ENCODE measurements at regions not wholly inside any gene's neighbourhood (a gene's known extent, or its start where the extent isn't known, plus 50 kb on each side); places are given as distances from the start of the nearest gene placed in this dataset.

- no peak for DNase-seq (ENCODE audit: low spot score)
Measured at GRCh38 chr6:6376845-6377244, 56.4 kb upstream of the F13A1 start.

GRCh38 chr6:6377621-6378020 is 57.2 kb upstream of the F13A1 start:
- no peak for DNase-seq (ENCODE audit: low spot score)

- no peak for DNase-seq (ENCODE audit: low spot score)
Measured at GRCh38 chr6:6379573-6379972, 59.1 kb upstream of the F13A1 start.

GRCh38 chr6:6384520-6384919 is 64.1 kb upstream of the F13A1 start:
- no peak for DNase-seq (ENCODE audit: low spot score)

- no peak for DNase-seq (ENCODE audit: low spot score)
Measured at GRCh38 chr6:6386010-6386409, 65.5 kb upstream of the F13A1 start.

GRCh38 chr6:6390849-6391602 is 70.6 kb upstream of the F13A1 start:
- DNase-seq (ENCODE audit: low spot score) = no peak

DNA sequence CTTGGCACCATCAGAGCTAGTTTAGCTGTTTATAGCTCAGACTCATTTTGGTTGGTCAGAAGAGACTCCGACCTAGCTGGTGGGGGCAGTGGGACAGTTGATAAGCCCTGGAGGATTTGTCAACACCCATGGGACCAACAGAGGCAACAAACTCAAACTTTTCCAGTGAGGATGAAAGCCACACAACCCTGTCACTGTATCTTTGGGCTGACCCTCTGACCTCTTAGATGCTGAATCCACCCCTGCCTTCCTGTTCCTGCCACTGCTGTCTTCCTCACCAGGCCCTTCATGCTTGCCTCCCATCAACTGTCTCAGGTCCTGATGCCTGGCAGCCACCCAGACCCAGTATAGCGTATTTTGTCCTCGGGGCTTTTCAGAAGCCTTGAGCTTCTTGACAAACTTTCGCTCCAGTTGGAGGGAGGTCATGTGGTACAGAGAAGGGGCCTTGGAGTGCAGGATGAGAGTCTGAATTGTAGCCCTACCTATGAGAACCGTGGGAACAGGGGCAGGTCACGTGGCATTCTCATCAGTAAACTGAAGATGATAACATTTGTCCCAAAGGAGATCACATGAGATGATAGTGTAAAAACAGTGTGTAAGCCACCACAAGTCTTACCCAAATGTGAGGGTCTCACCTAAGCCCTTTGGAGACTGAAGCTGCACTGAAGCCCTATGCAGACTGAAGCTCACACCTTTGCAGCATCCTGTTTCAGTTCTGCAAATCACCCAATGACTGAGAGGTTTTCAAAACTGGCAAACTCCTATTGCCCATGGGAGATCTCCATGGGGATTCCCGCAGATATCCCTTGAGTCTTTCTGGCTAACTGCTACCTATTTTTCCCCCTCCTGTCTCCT is 72.0 kb upstream of the F13A1 start:
- DNase-seq (ENCODE audit: low spot score) = no peak

DNA sequence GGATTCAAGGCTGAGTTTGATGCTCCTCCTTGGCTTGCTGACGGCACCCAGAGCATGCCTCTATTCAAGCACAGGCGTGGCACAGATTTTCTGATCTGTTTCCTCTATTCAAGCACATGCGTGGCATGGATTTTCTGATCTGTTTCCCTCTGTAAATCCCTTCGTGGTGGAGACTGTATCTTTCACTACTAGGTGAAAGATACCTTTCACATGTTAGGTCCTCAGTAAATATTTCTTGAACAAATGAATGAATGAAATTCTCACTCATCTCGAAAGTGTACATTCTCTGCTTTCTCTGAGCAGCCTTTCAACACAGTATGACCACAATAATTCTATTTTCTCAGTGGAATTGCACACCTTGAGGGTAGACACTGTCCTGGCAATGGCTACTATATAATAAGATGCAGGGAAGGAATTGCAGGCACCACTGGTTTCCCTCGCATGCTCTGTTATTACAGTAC is 72.6 kb upstream of the F13A1 start:
- DNase-seq (ENCODE audit: low spot score) = no peak

GRCh38 chr6:6395581-6396197 is 75.2 kb upstream of the F13A1 start:
- no peak for DNase-seq (ENCODE audit: low spot score)

DNA sequence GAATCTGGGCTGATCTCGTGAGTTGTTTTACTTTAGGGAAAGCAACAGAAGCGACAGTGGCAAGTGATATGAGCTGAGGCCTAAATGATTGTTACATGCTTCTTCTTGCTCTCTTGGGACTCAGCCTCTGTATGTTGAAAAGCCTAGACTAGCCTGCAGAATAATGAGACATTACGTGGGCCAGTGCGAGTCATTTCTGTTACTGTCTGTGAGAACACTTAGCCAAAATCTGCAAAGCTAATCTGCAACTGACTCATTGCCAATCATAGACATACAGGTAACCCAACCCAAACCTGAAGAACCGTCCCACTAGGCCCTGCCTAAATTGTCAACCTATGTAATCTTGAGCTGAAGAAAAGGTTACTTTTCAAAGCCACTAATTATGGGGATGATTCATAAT is 77.4 kb upstream of the F13A1 start:
- DNase-seq (ENCODE audit: low spot score) = no peak

DNA sequence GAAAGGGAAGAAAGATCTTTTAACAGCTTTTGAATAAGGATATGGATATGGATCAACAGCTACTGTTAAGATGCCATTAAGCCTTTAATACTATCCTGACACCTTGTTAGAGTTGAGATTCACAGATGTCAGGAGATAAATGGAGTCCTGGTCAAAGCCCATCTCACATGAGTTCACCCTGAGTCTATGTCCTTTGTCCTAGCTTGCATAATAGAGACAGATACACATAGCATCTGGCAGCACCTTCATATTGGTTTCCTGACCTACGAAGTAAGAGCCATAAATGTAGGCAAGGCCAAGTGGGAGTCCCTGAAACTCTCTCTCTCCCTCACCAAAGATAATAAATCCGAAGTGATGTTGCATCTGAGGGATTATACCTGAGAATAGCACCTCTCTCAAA is 79.1 kb upstream of the F13A1 start:
- DNase-seq (ENCODE audit: low spot score) = no peak

GRCh38 chr6:6401401-6401800 is 80.9 kb upstream of the F13A1 start:
- DNase-seq (ENCODE audit: low spot score) = no peak

DNA sequence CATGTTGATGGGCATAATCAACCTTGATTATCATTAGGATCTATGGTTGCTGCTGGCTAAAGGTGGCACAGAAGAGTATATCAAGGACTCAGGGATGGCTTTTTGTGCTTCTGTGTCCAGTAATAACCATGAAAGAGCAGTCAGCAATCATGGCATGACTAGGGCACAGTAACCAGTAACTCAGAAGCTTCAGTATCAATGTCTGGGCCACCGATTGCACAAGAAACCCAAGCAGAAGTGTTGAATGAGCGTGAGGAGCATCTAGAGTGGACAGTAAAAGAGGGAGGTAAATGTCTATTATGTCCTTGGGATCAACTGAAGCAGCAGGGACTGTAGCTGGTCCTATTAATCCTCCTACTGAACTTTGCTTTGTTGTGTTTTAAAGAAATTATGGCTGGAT is 81.5 kb upstream of the F13A1 start:
- DNase-seq (ENCODE audit: low spot score) = no peak

GRCh38 chr6:6402591-6402990 is 82.1 kb upstream of the F13A1 start:
- no peak for DNase-seq (ENCODE audit: low spot score)

DNA sequence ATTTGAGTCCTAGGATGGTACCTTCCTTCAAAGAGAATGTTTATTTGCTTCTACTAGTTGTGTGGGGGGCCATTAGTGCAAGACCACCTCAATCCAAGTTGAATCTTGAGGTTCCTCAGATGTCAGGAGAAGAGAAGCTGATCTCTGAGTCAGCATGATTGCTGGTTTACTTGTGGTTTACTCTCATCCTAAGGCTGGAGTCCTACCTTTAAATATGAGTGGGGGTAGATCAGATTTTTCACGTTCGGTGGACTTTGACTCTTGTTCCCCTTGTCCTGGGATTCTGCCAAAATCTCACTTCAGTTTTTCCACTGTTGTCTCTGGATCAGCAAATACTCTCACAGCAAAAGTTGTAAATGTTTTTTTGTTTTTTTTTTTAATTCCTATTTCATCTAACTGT is 84.6 kb upstream of the F13A1 start:
- no peak for DNase-seq (ENCODE audit: low spot score)

GRCh38 chr6:6405997-6406714 is 85.7 kb upstream of the F13A1 start:
- no peak for DNase-seq (ENCODE audit: low spot score)

GRCh38 chr6:6406715-6407070 is 86.2 kb upstream of the F13A1 start:
- no peak for DNase-seq (ENCODE audit: low spot score)

- no peak for DNase-seq (ENCODE audit: low spot score)
Measured at GRCh38 chr6:6407071-6407741, 86.7 kb upstream of the F13A1 start.

DNA sequence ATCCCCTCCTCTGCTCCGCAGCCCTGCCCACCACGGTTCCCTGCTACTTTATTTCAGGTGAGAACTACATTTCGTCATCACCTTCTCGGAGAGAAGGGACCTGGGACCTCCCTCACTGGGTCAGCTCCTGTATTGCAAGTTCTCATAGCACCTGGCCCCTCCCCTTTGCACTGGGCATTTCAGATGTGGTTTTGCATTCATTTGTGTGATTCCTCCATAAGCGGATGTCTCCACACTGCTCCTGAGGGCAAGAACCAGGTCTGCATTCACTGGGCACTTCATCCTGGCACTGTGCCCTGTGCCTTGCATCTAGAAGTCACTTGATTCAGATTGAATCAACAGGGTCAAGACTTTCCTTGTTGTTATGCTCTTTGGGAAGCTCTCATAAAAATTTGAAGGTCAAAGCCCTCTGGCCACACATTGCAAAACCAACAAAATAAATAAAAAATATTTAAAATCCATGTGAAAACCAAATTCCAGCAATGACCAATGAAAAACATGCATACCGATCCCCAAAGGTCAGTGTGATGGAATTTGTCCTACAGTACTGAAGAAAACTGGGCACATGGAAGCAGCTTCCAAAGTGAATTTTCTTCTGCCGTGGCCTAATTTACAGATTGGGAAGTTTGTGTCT is 89.1 kb upstream of the F13A1 start:
- no peak for DNase-seq (ENCODE audit: low spot score)

DNA sequence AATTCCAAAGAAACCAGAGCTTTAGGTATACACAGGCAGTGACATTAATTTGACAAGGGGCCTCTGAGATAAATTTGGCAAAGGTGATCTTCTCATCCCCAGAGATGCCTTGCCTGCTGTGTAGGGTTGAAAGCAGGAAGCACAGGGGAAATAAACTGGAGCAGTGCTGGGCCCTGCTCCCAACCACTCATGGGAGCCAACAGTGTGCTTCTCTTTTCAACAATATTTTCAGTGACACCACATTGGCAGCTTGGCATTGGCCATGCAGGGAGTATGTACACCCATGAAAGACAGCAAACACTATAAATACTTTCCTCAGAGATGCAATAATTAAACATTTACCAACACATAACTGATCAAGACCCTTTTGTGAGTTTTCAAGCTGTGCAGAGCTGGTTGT is 90.7 kb upstream of the F13A1 start:
- DNase-seq (ENCODE audit: low spot score) = no peak

DNA sequence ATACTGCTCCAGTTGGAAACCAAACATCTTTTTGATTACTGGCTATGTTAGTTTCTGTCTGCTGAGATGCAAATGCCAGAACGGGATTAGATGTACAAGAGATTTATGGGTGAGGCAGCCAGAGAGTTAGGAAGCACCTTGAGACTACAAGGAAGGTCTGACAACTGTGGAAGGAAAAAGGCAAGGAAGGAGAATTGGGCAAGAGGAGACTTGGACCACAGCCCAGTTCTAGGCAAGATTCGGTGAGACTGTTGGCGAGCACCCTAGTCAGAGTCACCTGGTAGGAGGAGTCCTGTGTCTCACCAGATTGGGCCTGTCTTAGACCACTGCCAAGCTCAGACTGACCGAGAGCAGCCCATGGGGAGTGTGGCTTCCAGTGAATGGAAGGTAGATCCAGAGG is 91.8 kb upstream of the F13A1 start:
- DNase-seq (ENCODE audit: low spot score) = no peak
